ENCODE measurements at regions not wholly inside any gene's neighbourhood (a gene's known extent, or its start where the extent isn't known, plus 50 kb on each side); places are given as distances from the start of the nearest gene placed in this dataset.

DNA sequence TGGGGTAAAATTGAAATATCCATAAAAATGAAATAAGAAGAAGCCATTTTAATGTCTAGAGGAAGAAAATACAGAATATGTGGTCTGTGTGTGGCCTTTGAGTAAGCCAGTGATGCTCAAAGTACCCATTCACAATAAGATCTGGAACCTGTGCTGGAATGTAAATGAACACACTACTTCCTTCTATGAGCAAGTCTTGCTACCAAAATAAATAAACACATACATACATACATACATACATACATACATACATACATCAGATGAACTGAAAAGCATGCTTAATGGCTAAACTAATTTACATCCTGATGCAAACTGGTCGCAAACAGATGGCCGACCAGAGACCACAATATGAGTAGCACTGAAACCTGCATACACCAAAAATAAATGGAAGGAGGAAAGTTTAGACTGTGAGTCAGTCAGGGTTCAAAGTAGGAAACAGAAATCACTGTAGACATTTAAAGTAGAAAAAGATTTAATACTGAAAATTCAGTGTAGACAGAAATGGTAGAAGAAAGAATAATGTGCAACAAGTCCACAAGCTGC is 317.6 kb downstream of the CAAP1 start:
- H3K4me1 ChIP-seq: no peaks in the 10 kb centered on the region
- no peak overlapping the region for H3K27ac ChIP-seq
- H3K4me3 ChIP-seq: no peak overlapping the region
- H3K36me3 ChIP-seq: no peaks in the 10 kb centered on the region
- H3K9me3 ChIP-seq: no peaks in the 10 kb centered on the region
- no peaks in the 10 kb centered on the region for H3K27me3 ChIP-seq
- DNase-seq (ENCODE audit: low spot score in 2 of 2): no peak
- no peak for TF ChIP-seq POLR2A (IDR thresholded peaks at IDR 0.05)
- TF ChIP-seq EP300 (IDR thresholded peaks at IDR 0.05): no peak
- no peak for TF ChIP-seq CTCF (IDR thresholded peaks at IDR 0.05)
- 92 to 94% methylated on average over 2 of the region's 2 CpGs for WGBS, 2 donors

DNA sequence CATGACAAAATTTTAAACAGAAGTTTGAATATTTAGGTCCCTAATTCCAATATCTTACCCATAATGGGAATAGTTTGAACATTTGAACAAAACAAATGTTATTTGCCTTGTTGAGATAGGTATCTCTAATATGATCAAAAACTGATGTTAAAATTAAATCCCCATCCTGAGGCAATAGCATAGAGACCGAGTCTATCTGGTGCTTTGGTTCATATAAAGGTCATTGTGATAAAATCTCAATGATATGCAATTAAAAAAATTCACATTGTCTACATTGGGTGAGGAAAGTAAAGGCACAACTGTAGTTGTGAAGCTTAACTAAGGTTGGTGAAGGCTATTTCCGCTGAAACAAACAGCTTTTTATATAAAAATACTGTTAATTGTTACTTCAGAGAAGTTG is 318.3 kb downstream of the CAAP1 start:
- Histone ChIP-seq H3K4me3 (no peak overlapping the region), H3K27me3 (no peaks in the 10 kb centered on the region), H3K36me3 (no peaks in the 10 kb centered on the region), H3K9me3 (no peaks in the 10 kb centered on the region), H3K27ac (no peak overlapping the region), H3K4me1 (no peaks in the 10 kb centered on the region)
- no peak for DNase-seq (ENCODE audit: low spot score in 2 of 2)
- TF ChIP-seq POLR2A (IDR thresholded peaks at IDR 0.05) (no peak), CTCF (IDR thresholded peaks at IDR 0.05) (no peak), EP300 (IDR thresholded peaks at IDR 0.05) (no peak)
- 66 to 67% methylated on average over 2 of the region's 2 CpGs for WGBS, 2 donors

GRCh38 chr9:26567976-26568375 is 324.6 kb downstream of the CAAP1 start:
- DNase-seq (ENCODE audit: low spot score in 2 of 2): no peak
- Histone ChIP-seq H3K4me1 (no peaks in the 10 kb centered on the region), H3K4me3 (no peak overlapping the region), H3K27me3 (no peaks in the 10 kb centered on the region), H3K27ac (no peak overlapping the region), H3K36me3 (no peaks in the 10 kb centered on the region), H3K9me3 (no peaks in the 10 kb centered on the region)
- 69 to 70% methylated on average over 2 of the region's 2 CpGs for WGBS, 2 donors
- TF ChIP-seq POLR2A (IDR thresholded peaks at IDR 0.05) (no peak), EP300 (IDR thresholded peaks at IDR 0.05) (no peak), CTCF (IDR thresholded peaks at IDR 0.05) (no peak)

GRCh38 chr9:26566141-26566540 is 326.5 kb downstream of the CAAP1 start:
- H3K36me3 ChIP-seq: no peaks in the 10 kb centered on the region
- no peaks in the 10 kb centered on the region for H3K9me3 ChIP-seq
- no peak overlapping the region for H3K4me3 ChIP-seq
- no peak overlapping the region for H3K27ac ChIP-seq
- 38 to 58% methylated on average over 1 of the region's 1 CpG for WGBS, 2 donors
- TF ChIP-seq EP300 (IDR thresholded peaks at IDR 0.05) (no peak), CTCF (IDR thresholded peaks at IDR 0.05) (no peak), POLR2A (IDR thresholded peaks at IDR 0.05) (no peak)
- no peaks in the 10 kb centered on the region for H3K4me1 ChIP-seq
- DNase-seq (ENCODE audit: low spot score in 2 of 2): no peak
- no peaks in the 10 kb centered on the region for H3K27me3 ChIP-seq

- Histone ChIP-seq H3K9me3 (no peaks in the 10 kb centered on the region), H3K27ac (no peak overlapping the region), H3K27me3 (no peaks in the 10 kb centered on the region), H3K36me3 (no peaks in the 10 kb centered on the region), H3K4me1 (no peaks in the 10 kb centered on the region), H3K4me3 (no peak overlapping the region)
- 70 to 71% methylated on average over 2 of the region's 2 CpGs for WGBS, 2 donors
- TF ChIP-seq CTCF (IDR thresholded peaks at IDR 0.05) (no peak), EP300 (IDR thresholded peaks at IDR 0.05) (no peak), POLR2A (IDR thresholded peaks at IDR 0.05) (no peak)
- no peak for DNase-seq (ENCODE audit: low spot score in 2 of 2)
Observed at GRCh38 chr9:26565118-26565517, 327.5 kb downstream of the CAAP1 start.
